ENCODE measurements at regions not wholly inside any gene's neighbourhood (a gene's known extent, or its start where the extent isn't known, plus 50 kb on each side); places are given as distances from the start of the nearest gene placed in this dataset.

GRCh38 chr11:122304306-122304705 lies 188.3 kb upstream of the BLID start:
- no peak for TF ChIP-seq CTCF (IDR thresholded peaks at IDR 0.05)
- Histone ChIP-seq H3K27me3 (ENCODE audit: control insufficient read depth, insufficient read depth, low read length) (no peaks in the 10 kb centered on the region), H3K27ac (ENCODE audit: low read length) (no peak overlapping the region), H3K4me1 (ENCODE audit: control insufficient read depth, insufficient read depth, low read length) (no peaks in the 10 kb centered on the region), H3K36me3 (ENCODE audit: control insufficient read depth, insufficient read depth, low read length) (no peaks in the 10 kb centered on the region), H3K9me3 (ENCODE audit: control insufficient read depth, insufficient read depth, low read length) (no peaks in the 10 kb centered on the region), H3K4me3 (ENCODE audit: low read length) (no peak overlapping the region)
- peaks cover 3 to 5% of the 10 kb centered on the region in 2 donors for H3K9me3 Mint-ChIP-seq
- no peak for ATAC-seq
- no peak overlapping the region for H3K4me3 Mint-ChIP-seq
- peaks cover 3 to 7% of the 10 kb centered on the region in 2 donors for H3K27me3 Mint-ChIP-seq (ENCODE audit: low read depth in 2 of 2)
- DNase-seq = no peak
- no peaks in the 10 kb centered on the region for H3K36me3 Mint-ChIP-seq
- H3K27ac Mint-ChIP-seq = no peak overlapping the region
- H3K4me1 Mint-ChIP-seq = no peaks in the 10 kb centered on the region
- WGBS (ENCODE audit: insufficient coverage) = 12% methylated on average over 1 of the region's 2 CpGs
- intact Hi-C loops (cut with micrococcal nuclease) = no loop called here

- Mint-ChIP-seq H3K9me3 (peaks cover 0 to 2% of the 10 kb centered on the region in 2 donors), H3K4me1 (no peaks in the 10 kb centered on the region), H3K36me3 (no peaks in the 10 kb centered on the region), H3K27me3 (ENCODE audit: low read depth in 2 of 2) (peaks cover 8 to 9% of the 10 kb centered on the region in 2 donors), H3K27ac (no peak overlapping the region), H3K4me3 (no peak overlapping the region)
- H3K4me3 ChIP-seq (ENCODE audit: low read length) = no peak overlapping the region
- WGBS (ENCODE audit: insufficient coverage) = 89% methylated on average over 1 of the region's 3 CpGs
- no peaks in the 10 kb centered on the region for H3K4me1 ChIP-seq (ENCODE audit: control insufficient read depth, insufficient read depth, low read length)
- no peak for ATAC-seq
- H3K27me3 ChIP-seq (ENCODE audit: control insufficient read depth, insufficient read depth, low read length) = no peaks in the 10 kb centered on the region
- no peak for DNase-seq
- no peak overlapping the region for H3K27ac ChIP-seq (ENCODE audit: low read length)
- no peaks in the 10 kb centered on the region for H3K36me3 ChIP-seq (ENCODE audit: control insufficient read depth, insufficient read depth, low read length)
- intact Hi-C loops (cut with micrococcal nuclease) = no loop called here
- no peak for TF ChIP-seq CTCF (IDR thresholded peaks at IDR 0.05)
- no peaks in the 10 kb centered on the region for H3K9me3 ChIP-seq (ENCODE audit: control insufficient read depth, insufficient read depth, low read length)
Measured at GRCh38 chr11:122294041-122294440, 178.0 kb upstream of the BLID start.

GRCh38 chr11:122293296-122294023 lies 177.4 kb upstream of the BLID start:
- H3K4me3 Mint-ChIP-seq = no peak overlapping the region
- intact Hi-C loops (cut with micrococcal nuclease) = no loop called here

More at GRCh38 chr11:122293296-122294023, 177.4 kb upstream of the BLID start:
- H3K4me3 ChIP-seq (ENCODE audit: low read length) = no peak overlapping the region
- H3K27ac Mint-ChIP-seq = no peak overlapping the region
- no peaks in the 10 kb centered on the region for H3K36me3 Mint-ChIP-seq
- peaks cover 8 to 9% of the 10 kb centered on the region in 2 donors for H3K27me3 Mint-ChIP-seq (ENCODE audit: low read depth in 2 of 2)
- H3K9me3 ChIP-seq (ENCODE audit: control insufficient read depth, insufficient read depth, low read length) = no peaks in the 10 kb centered on the region
- H3K27ac ChIP-seq (ENCODE audit: low read length) = no peak overlapping the region
- no peaks in the 10 kb centered on the region for H3K27me3 ChIP-seq (ENCODE audit: control insufficient read depth, insufficient read depth, low read length)
- peaks cover 0 to 2% of the 10 kb centered on the region in 2 donors for H3K9me3 Mint-ChIP-seq
- ATAC-seq (no peak), DNase-seq (no peak)
- WGBS (ENCODE audit: insufficient coverage) = 87% methylated on average over 5 of the region's 5 CpGs
- TF ChIP-seq CTCF (IDR thresholded peaks at IDR 0.05) = no peak
- H3K36me3 ChIP-seq (ENCODE audit: control insufficient read depth, insufficient read depth, low read length) = no peaks in the 10 kb centered on the region
- no peaks in the 10 kb centered on the region for H3K4me1 Mint-ChIP-seq
- H3K4me1 ChIP-seq (ENCODE audit: control insufficient read depth, insufficient read depth, low read length) = no peaks in the 10 kb centered on the region

All from natural killer cell (primary cell).